HG03097 (cell line): ENCODE measurements at regions not wholly inside any gene's neighbourhood (a gene's known extent, or its start where the extent isn't known, plus 50 kb on each side); places are given as distances from the start of the nearest gene placed in this dataset.

Experiments
- ATAC-seq: cut with Tn5 transposase; IDR thresholded peaks from one replicate; pipeline ENCODE4 v1.9.1; 2021; ENCODE audit not compliant: unreplicated experiment, low FRiP score

GRCh38 chr10:112080231-112080630 is 103.3 kb downstream of the GPAM start:
- ATAC-seq: no peak

- ATAC-seq: no peak
These were observed 101.4 kb downstream of the GPAM start for GRCh38 chr10:112082120-112082519.

GRCh38 chr10:112083472-112083871 is 100.1 kb downstream of the GPAM start:
- no peak for ATAC-seq

- ATAC-seq: no peak
These were observed 95.6 kb downstream of the GPAM start for GRCh38 chr10:112087953-112088456.

- ATAC-seq: no peak
These were observed 91.9 kb downstream of the GPAM start for GRCh38 chr10:112091703-112092102.

- no peak for ATAC-seq
These were observed 91.0 kb downstream of the GPAM start for GRCh38 chr10:112092519-112092918.

GRCh38 chr10:112094984-112095383 is 88.6 kb downstream of the GPAM start:
- no peak for ATAC-seq

GRCh38 chr10:112095731-112096130 is 87.8 kb downstream of the GPAM start:
- ATAC-seq: no peak

- ATAC-seq: no peak
These were observed 84.9 kb downstream of the GPAM start for GRCh38 chr10:112098682-112099081.
